H1 (cell line): ENCODE measurements at regions not wholly inside any gene's neighbourhood (a gene's known extent, or its start where the extent isn't known, plus 50 kb on each side); places are given as distances from the start of the nearest gene placed in this dataset.

Experiments used
- CTCF ChIA-PET: fragments of 300-600 bp; sonication (Branson Sonifier 250); formaldehyde crosslinking; loops from one replicate; lab custom pipeline; 2021; ENCODE audit not compliant: partially characterized antibody; lab: Charles Lee
- POLR2A ChIA-PET: fragments of 300-600 bp; sonication (Branson Sonifier 250); formaldehyde crosslinking; loops from one replicate; lab custom pipeline; 2021; ENCODE audit warnings: inconsistent platforms; ENCODE audit not compliant: partially characterized antibody; lab: Charles Lee
- DNase-seq, 2 experiments: peaks; one replicate each; pipeline versions ENCODE4 v3.0.0 to v3.0.0-alpha.2; 2010 to 2022; ENCODE audit warnings: low spot score in 2 of 2, low read depth in 1 of 2, mixed read lengths in 1 of 2
- FAIRE-seq: peaks from 2 replicates; lab custom pipeline; 2011; peaks lifted over from hg19 to GRCh38; lab: Jason Lieb, UNC
- H2AFZ ChIP-seq: 2 replicates; pipeline ENCODE4 v1.8.1; 2012; ENCODE audit warnings: low read length, inconsistent platforms
- H2AK5ac ChIP-seq: 2 replicates; pipeline ENCODE4 v1.6.1; 2013; ENCODE audit warnings: low read depth, low read length
- H2BK120ac ChIP-seq: replicated peaks from 2 replicates; pipeline ENCODE3; 2013; ENCODE audit warnings: low read depth, low read length, inconsistent platforms
- H2BK12ac ChIP-seq: 2 replicates; pipeline ENCODE4 v1.6.1; 2013; ENCODE audit warnings: low read depth, low read length
- H2BK15ac ChIP-seq: 2 replicates; pipeline ENCODE4 v1.6.1; 2013; ENCODE audit warnings: low read length
- H2BK20ac ChIP-seq: 2 replicates; pipeline ENCODE4 v1.6.1; 2013; ENCODE audit warnings: low read length
- H2BK5ac ChIP-seq: 2 replicates; pipeline ENCODE4 v1.6.1; 2013; ENCODE audit warnings: low read depth, low read length
- H3K14ac ChIP-seq: 2 replicates; pipeline ENCODE4 v1.6.1; 2013; ENCODE audit warnings: inconsistent platforms; ENCODE audit not compliant: insufficient read length
- H3K18ac ChIP-seq: 2 replicates; pipeline ENCODE4 v1.6.1; 2013; ENCODE audit warnings: low read length; ENCODE audit errors: extremely low read depth
- H3K23ac ChIP-seq: 2 replicates; pipeline ENCODE4 v1.6.1; 2013; ENCODE audit warnings: inconsistent platforms; ENCODE audit not compliant: insufficient read length
- H3K23me2 ChIP-seq: 2 replicates; pipeline ENCODE4 v1.6.1; 2013; ENCODE audit warnings: low read depth, low read length
- H3K27ac ChIP-seq: 2 replicates; pipeline ENCODE4 v1.6.1; 2011; ENCODE audit warnings: low read depth, low read length, inconsistent platforms
- H3K27me3 ChIP-seq, 4 experiments: replicated peaks in 1 of 4; 1 replicate in 1 of 4; 2 replicates in 3 of 4; pipeline versions ENCODE4 v1.6.1 to v1.8.1; 2011 to 2013; ENCODE audit warnings: low read length in 3 of 4, mild to moderate bottlenecking in 3 of 4, inconsistent platforms in 2 of 4, mixed read lengths in 2 of 4, moderate library complexity in 1 of 4; ENCODE audit not compliant: control insufficient read depth in 3 of 4, insufficient read depth in 3 of 4; ENCODE audit errors: extremely low read depth in 1 of 4
- H3K36me3 ChIP-seq, 4 experiments: 2 replicates each; pipeline versions ENCODE4 v1.6.1 to v1.8.1; 2011 to 2013; ENCODE audit warnings: mild to moderate bottlenecking in 4 of 4, low read length in 3 of 4, moderate library complexity in 2 of 4, control low read depth in 1 of 4, inconsistent platforms in 1 of 4; ENCODE audit not compliant: insufficient read depth in 4 of 4, control insufficient read depth in 2 of 4
- H3K4ac ChIP-seq: replicated peaks from 2 replicates; pipeline ENCODE3; 2013; ENCODE audit warnings: low read length, low read depth, mixed read lengths, inconsistent platforms; ENCODE audit not compliant: insufficient read length
- H3K4me1 ChIP-seq, 4 experiments: replicated peaks in 1 of 4; 1 replicate in 1 of 4; 2 replicates in 3 of 4; pipeline versions ENCODE4 v1.6.1 to v1.8.1; 2011 to 2013; ENCODE audit warnings: low read length in 3 of 4, inconsistent platforms in 2 of 4, mixed read lengths in 1 of 4; ENCODE audit not compliant: insufficient read depth in 4 of 4, control insufficient read depth in 3 of 4
- H3K4me2 ChIP-seq, 2 experiments: 2 replicates each; pipeline versions ENCODE4 v1.6.1 to v1.8.1; 2011 to 2013; ENCODE audit warnings: low read depth in 2 of 2, low read length in 2 of 2, control low read depth in 1 of 2, inconsistent platforms in 1 of 2, mild to moderate bottlenecking in 1 of 2; ENCODE audit not compliant: insufficient read depth in 1 of 2
- H3K4me3 ChIP-seq, 4 experiments: fragments of 200-600, 300-600 bp in 1 of 4; sonication (generic), shearing (Covaris generic), sonication (Bioruptor Twin) in 1 of 4; 2 replicates each; pipeline versions ENCODE4 v1.5.1 to v1.8.1; 2011 to 2016; ENCODE audit warnings: low read length in 4 of 4, low read depth in 3 of 4, control low read depth in 2 of 4, inconsistent platforms in 2 of 4, mild to moderate bottlenecking in 2 of 4, mixed read lengths in 1 of 4, moderate library complexity in 1 of 4; ENCODE audit not compliant: insufficient read depth in 2 of 4; ENCODE audit errors: extremely low read depth in 1 of 4
- H3K56ac ChIP-seq: replicated peaks from 2 replicates; pipeline ENCODE3; 2013; ENCODE audit warnings: low read depth, mild to moderate bottlenecking, mixed read lengths, low read length, inconsistent platforms; ENCODE audit not compliant: insufficient read length
- H3K79me1 ChIP-seq: 2 replicates; pipeline ENCODE4 v1.6.1; 2013; ENCODE audit warnings: low read depth, low read length, control low read depth
- H3K79me2 ChIP-seq, 2 experiments: 2 replicates each; pipeline versions ENCODE4 v1.6.1 to v1.8.1; 2012 to 2013; ENCODE audit warnings: low read length in 2 of 2, mild to moderate bottlenecking in 2 of 2, inconsistent platforms in 1 of 2; ENCODE audit not compliant: insufficient read depth in 2 of 2, control insufficient read depth in 1 of 2
- H3K9ac ChIP-seq, 4 experiments: replicated peaks in 1 of 4; 1 replicate in 1 of 4; 2 replicates in 3 of 4; pipeline versions ENCODE4 v1.6.1 to v1.8.1; 2011 to 2013; ENCODE audit warnings: low read depth in 3 of 4, low read length in 3 of 4, control low read depth in 2 of 4, mild to moderate bottlenecking in 2 of 4, moderate library complexity in 2 of 4, inconsistent platforms in 1 of 4; ENCODE audit errors: extremely low read depth in 1 of 4
- H3K9me3 ChIP-seq, 2 experiments: 2 replicates each; pipeline versions ENCODE4 v1.6.1 to v1.8.1; 2012 to 2013; ENCODE audit warnings: mild to moderate bottlenecking in 2 of 2, moderate library complexity in 2 of 2, control low read depth in 1 of 2, inconsistent platforms in 1 of 2, low read depth in 1 of 2, low read length in 1 of 2, mixed read lengths in 1 of 2; ENCODE audit not compliant: insufficient read depth in 2 of 2
- H4K20me1 ChIP-seq, 2 experiments: replicated peaks in 1 of 2; 2 replicates each; pipeline versions ENCODE3 to v1.8.1; 2011 to 2013; ENCODE audit warnings: inconsistent platforms in 2 of 2, low read length in 2 of 2, mild to moderate bottlenecking in 1 of 2; ENCODE audit not compliant: insufficient read depth in 2 of 2, control insufficient read depth in 1 of 2
- H4K5ac ChIP-seq: 2 replicates; pipeline ENCODE4 v1.6.1; 2013; ENCODE audit warnings: low read length, low read depth, mixed read lengths, inconsistent platforms; ENCODE audit not compliant: insufficient read length
- H4K8ac ChIP-seq: 2 replicates; pipeline ENCODE4 v1.8.0; 2013; ENCODE audit warnings: mild to moderate bottlenecking, moderate library complexity, low read length, inconsistent platforms; ENCODE audit not compliant: insufficient read depth; ENCODE audit errors: extremely low read depth
- H4K91ac ChIP-seq: replicated peaks from 2 replicates; pipeline ENCODE3; 2013; ENCODE audit warnings: low read length, mixed read lengths, inconsistent platforms; ENCODE audit not compliant: insufficient read length
- BCL11A ChIP-seq, 2 experiments: IDR thresholded peaks; one replicate each; pipeline ENCODE4 v1.6.1; 2011; ENCODE audit warnings: low read depth in 2 of 2, low read length in 2 of 2, mild to moderate bottlenecking in 2 of 2
- HDAC2 ChIP-seq, 2 experiments: fragments of 300-600 bp in 1 of 2; sonication (generic) in 1 of 2; IDR thresholded peaks; 2 replicates each; pipeline ENCODE4 v1.6.1; 2011 to 2012; ENCODE audit warnings: low read depth in 2 of 2, low read length in 2 of 2, mild to moderate bottlenecking in 2 of 2, moderate library complexity in 2 of 2, borderline replicate concordance in 1 of 2, inconsistent platforms in 1 of 2
- KDM4A ChIP-seq: IDR thresholded peaks from one replicate; pipeline ENCODE4 v1.7.1; 2012; ENCODE audit warnings: low read depth, mild to moderate bottlenecking, moderate library complexity, low read length, inconsistent platforms; ENCODE audit not compliant: severe bottlenecking
- POU5F1 ChIP-seq: IDR thresholded peaks from 2 replicates; pipeline ENCODE4 v1.6.1; 2011; ENCODE audit warnings: low read depth, mild to moderate bottlenecking, low read length, moderate library complexity
- RFX5 ChIP-seq: IDR thresholded peaks from 2 replicates; pipeline ENCODE4 v1.6.1; 2011; ENCODE audit warnings: low read depth, low read length, improper control_type of control experiment, borderline replicate concordance
- RNF2 ChIP-seq: fragments of 200-900, 300-1000 bp; sonication (generic); IDR thresholded peaks from 2 replicates; pipeline ENCODE4 v1.7.1; 2016; ENCODE audit warnings: borderline replicate concordance, low read depth, mild to moderate bottlenecking, antibody characterized with exemption, low read length; ENCODE audit not compliant: poor library complexity, severe bottlenecking; ENCODE audit errors: missing control alignments
- SIN3A ChIP-seq, 2 experiments: IDR thresholded peaks in 1 of 2; conservative IDR thresholded peaks in 1 of 2; 2 replicates each; pipeline ENCODE4 v1.6.1; 2011 to 2012; ENCODE audit warnings: low read length in 2 of 2, improper control_type of control experiment in 1 of 2, low read depth in 1 of 2, mild to moderate bottlenecking in 1 of 2
- SP4 ChIP-seq: IDR thresholded peaks from 2 replicates; pipeline ENCODE4 v1.6.1; 2012; ENCODE audit warnings: low read length, inconsistent platforms
- TAF1 ChIP-seq: IDR thresholded peaks from 2 replicates; pipeline ENCODE4 v1.6.1; 2011; ENCODE audit warnings: mild to moderate bottlenecking, low read depth, low read length
- ZNF274 ChIP-seq: IDR thresholded peaks from 2 replicates; pipeline ENCODE4 v1.7.0; 2012; ENCODE audit warnings: low read length, borderline replicate concordance; ENCODE audit errors: extremely low read depth
- WGBS, 2 experiments: shearing (Covaris generic) in 1 of 2; methylation state at CpG; one replicate each; pipeline versions ENCODE4 v1.1.6 to v1.1.7; 2013 to 2015; ENCODE audit warnings: low lambda C conversion rate in 2 of 2, mixed read lengths in 2 of 2, inconsistent platforms in 1 of 2, low coverage in 1 of 2, missing lambda C conversion rate in 1 of 2; ENCODE audit not compliant: insufficient replicate concordance in 2 of 2, insufficient coverage in 1 of 2, insufficient read length in 1 of 2; ENCODE audit errors: extremely low coverage in 1 of 2, missing lambda C conversion rate in 1 of 2; 5-methylcytosine and 5-hydroxymethylcytosine counted together

GRCh38 chr7:155975490-155975889 lies 163.2 kb upstream of the SHH start:
- ChIA-PET POLR2A (no interaction called here), CTCF (interaction anchor here (0.6 kb wide), 1 partner anchor 26 kb away, joined by 3 read pairs; no protein-coding TSS in a partner anchor)
- 88% methylated on average over 7 of the region's 7 CpGs; no CpG with 5 or more reads in 1 of the 2 experiments for WGBS, 2 experiments
- no peak overlapping the region for H2BK20ac ChIP-seq
- no peaks in the 10 kb centered on the region for H3K79me2 ChIP-seq
- H2AK5ac ChIP-seq, result no peak overlapping the region
- H3K4me3 ChIP-seq, result no peak overlapping the region
- H3K79me1 ChIP-seq, result no peaks in the 10 kb centered on the region
- H2BK15ac ChIP-seq, result no peak overlapping the region
- no peak overlapping the region for H4K91ac ChIP-seq
- TF ChIP-seq TAF1 (no peak), POU5F1 (no peak), SIN3A (conservative IDR thresholded peaks at IDR 0.05 in 1 of 2, IDR thresholded peaks at IDR 0.05 in 1 of 2; ENCODE audit: low read depth in 1 of 2, low read length in 2 of 2) (no peak), SP4 (no peak), RNF2 (no peak), BCL11A (IDR thresholded peaks at IDR 0.05; ENCODE audit: low read depth in 2 of 2, low read length in 2 of 2) (no peak), KDM4A (no peak), RFX5 (no peak), HDAC2 (IDR thresholded peaks at IDR 0.05; ENCODE audit: borderline replicate concordance in 1 of 2, low read depth in 2 of 2, low read length in 2 of 2) (no peak), ZNF274 (no peak)
- no peak overlapping the region for H3K56ac ChIP-seq
- peak overlapping the region; percentile 39; the same call in 1 of the 2 replicates for H2BK12ac ChIP-seq
- no peaks in the 10 kb centered on the region for H3K27me3 ChIP-seq
- no peak overlapping the region for H3K18ac ChIP-seq
- no peak overlapping the region for H3K9ac ChIP-seq
- no peak overlapping the region for H4K5ac ChIP-seq
- no peak overlapping the region for H2BK5ac ChIP-seq
- H3K4ac ChIP-seq, result no peak overlapping the region
- no peaks in the 10 kb centered on the region for H3K36me3 ChIP-seq
- H3K4me2 ChIP-seq, result no peak overlapping the region
- H3K9me3 ChIP-seq, result no peaks in the 10 kb centered on the region
- peak overlapping the region; percentile 85; the same call in 1 of the 2 replicates for H2AFZ ChIP-seq
- no peak overlapping the region; the same call in 1 of the 2 replicates for H4K8ac ChIP-seq
- H3K27ac ChIP-seq, result no peak overlapping the region
- no peak overlapping the region for H2BK120ac ChIP-seq
- DNase-seq (no peak), FAIRE-seq (no peak)
- H3K4me1 ChIP-seq, result no peaks in the 10 kb centered on the region; a peak in 1 of 7 replicates
- H3K23me2 ChIP-seq, result no peaks in the 10 kb centered on the region
- H4K20me1 ChIP-seq, result no peaks in the 10 kb centered on the region
- no peak overlapping the region for H3K14ac ChIP-seq
- no peak overlapping the region for H3K23ac ChIP-seq
